ENCODE measurements at regions not wholly inside any gene's neighbourhood (a gene's known extent, or its start where the extent isn't known, plus 50 kb on each side); places are given as distances from the start of the nearest gene placed in this dataset.

DNA sequence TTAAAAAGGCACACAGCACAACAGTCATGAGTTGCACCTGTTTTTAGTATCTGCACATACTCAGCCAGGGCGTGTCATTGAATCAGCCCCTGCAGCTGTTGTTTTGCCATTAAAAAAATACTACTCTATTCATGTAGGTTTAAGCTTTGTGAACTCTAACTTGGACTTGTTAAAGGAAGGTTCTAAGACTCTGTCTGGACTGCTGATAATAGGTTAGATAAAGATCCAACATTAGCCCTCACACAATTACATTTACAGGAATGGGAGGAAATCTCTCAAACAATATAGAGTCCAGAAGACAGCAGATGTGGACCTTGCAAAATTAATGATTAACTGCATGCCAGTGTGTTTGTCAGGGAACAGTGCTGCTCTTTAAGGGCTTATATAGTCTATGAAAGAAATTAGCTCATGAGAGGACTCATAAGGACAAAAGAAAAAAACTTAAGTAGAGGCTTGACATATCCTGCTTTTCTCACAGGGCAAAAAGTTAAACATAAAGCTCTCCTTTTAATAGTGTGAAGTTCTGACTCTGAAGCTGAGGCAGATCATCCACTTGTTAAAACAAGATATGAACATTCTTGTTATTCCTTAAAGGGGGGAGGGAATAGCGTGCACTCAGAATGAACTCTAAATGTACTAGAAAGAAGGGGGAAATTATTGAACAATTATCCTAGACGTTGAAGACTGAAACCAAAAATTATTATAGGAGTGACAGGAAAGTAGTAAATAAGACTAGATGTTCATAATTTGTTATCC, 243.6 kb downstream of the NDFIP2 start:
- Mint-ChIP-seq H3K36me3 (no peaks in the 10 kb centered on the region), H3K27ac (no peak overlapping the region), H3K27me3 (no peaks in the 10 kb centered on the region), H3K4me1 (no peaks in the 10 kb centered on the region), H3K9me3 (no peaks in the 10 kb centered on the region), H3K4me3 (no peak overlapping the region)
- CTCF ChIA-PET: no interaction called here
- no peak for DNase-seq

DNA sequence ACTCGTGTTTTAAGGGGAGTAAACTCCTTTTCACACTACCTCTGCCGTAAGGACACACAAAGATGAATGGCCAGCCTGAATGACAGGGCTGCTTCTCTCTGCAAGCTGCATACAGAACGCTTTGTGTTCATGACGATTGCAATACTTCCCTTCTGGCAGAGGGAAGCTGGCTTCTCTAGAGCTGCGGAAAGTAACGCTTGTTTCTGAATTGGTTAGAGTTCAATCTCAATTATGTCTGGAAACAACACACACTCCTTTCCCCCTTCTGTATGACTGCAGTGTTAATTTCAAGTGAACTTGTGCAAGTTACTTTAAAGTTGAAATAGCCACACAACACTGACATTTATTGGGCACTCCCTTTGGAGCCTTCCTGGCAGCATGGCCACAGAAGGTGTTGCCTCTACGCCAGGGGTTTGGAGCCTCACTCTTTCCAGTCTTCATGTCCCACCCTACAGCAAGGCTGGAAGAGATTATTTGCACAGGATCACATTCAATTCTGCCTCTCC, 242.6 kb downstream of the NDFIP2 start:
- no peak overlapping the region for H3K4me3 Mint-ChIP-seq
- no peaks in the 10 kb centered on the region for H3K36me3 Mint-ChIP-seq
- CTCF ChIA-PET: no interaction called here
- H3K27ac Mint-ChIP-seq: no peak overlapping the region
- no peaks in the 10 kb centered on the region for H3K4me1 Mint-ChIP-seq
- no peaks in the 10 kb centered on the region for H3K9me3 Mint-ChIP-seq
- H3K27me3 Mint-ChIP-seq: no peaks in the 10 kb centered on the region
- DNase-seq: no peak

DNA sequence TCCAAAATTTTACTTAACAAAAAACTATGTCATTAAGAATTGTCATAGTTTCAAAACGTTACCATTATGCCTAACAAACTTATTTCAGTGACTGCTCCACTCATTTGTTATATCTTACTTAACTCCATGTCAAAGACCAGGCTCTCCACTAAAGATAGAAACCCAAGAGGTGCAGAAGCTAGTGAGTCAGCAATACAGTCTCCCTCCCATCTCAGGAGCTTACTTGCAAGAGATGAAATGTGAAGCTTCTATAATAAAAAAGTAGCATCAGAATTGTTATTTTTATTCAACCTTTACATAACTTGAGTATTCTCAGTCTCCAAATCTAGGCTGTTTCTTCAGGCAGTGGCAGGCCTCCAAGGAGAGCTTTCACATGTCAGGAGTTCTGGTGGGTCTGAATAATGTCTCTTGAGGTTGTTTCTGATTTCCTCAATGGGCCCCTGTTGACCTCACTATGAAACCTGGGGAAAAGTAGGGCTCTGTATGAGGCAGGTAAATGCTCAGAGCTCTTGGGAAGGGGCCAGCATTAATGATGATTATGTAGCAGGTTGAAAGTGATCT, 242.0 kb downstream of the NDFIP2 start:
- no peaks in the 10 kb centered on the region for H3K36me3 Mint-ChIP-seq

DNA sequence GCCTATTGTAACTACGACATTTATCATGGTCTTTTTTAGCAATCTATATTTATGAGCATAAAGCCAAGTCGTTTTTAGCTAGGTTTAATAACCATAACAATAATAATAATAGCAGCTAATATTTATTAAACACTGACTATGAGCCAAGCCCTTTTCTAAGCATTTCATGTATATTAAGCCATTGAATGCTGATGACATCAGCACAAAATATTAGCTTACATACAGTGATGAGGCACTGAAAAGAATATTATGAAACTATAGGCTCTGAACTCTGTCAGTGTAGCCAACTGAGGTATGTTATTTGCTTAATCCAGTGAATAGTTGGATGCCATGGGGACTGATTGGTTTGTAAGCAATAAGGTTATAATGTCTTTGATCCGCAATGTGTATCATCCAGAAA, 235.2 kb downstream of the NDFIP2 start:
- H3K4me1 Mint-ChIP-seq: no peaks in the 10 kb centered on the region
- no peaks in the 10 kb centered on the region for H3K9me3 Mint-ChIP-seq
- DNase-seq: no peak
- H3K4me3 Mint-ChIP-seq: no peak overlapping the region
- H3K27ac Mint-ChIP-seq: no peak overlapping the region
- H3K27me3 Mint-ChIP-seq: no peaks in the 10 kb centered on the region
- CTCF ChIA-PET: no interaction called here
- H3K36me3 Mint-ChIP-seq: no peaks in the 10 kb centered on the region

More for the DNA sequence above, 242.0 kb downstream of the NDFIP2 start:
- no peaks in the 10 kb centered on the region for H3K4me1 Mint-ChIP-seq
- H3K27ac Mint-ChIP-seq: no peak overlapping the region
- no peaks in the 10 kb centered on the region for H3K9me3 Mint-ChIP-seq
- CTCF ChIA-PET: no interaction called here
- no peaks in the 10 kb centered on the region for H3K27me3 Mint-ChIP-seq
- DNase-seq: no peak
- no peak overlapping the region for H3K4me3 Mint-ChIP-seq

DNA sequence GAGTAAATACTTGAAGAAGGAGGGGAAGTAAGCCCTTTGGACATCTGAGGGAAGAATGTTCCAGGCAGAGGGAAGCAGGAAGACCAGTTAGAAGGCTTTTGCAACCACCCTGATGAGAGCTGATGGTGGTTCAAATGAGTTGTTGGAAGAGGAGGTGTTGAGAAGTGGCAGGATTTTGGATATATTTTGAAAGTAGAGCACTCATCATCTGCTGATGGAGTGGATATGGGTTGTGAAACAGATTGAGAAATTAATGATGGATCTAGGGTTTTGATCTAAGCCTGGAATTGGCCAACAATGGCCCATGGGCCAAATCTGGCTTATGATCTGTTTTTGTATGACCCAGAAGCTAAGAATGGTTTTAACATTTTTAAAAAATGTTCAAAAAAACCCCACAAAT, 230.7 kb downstream of the NDFIP2 start:
- Mint-ChIP-seq H3K4me1 (no peaks in the 10 kb centered on the region), H3K36me3 (no peaks in the 10 kb centered on the region), H3K27me3 (no peaks in the 10 kb centered on the region), H3K4me3 (no peak overlapping the region), H3K9me3 (no peaks in the 10 kb centered on the region), H3K27ac (no peak overlapping the region)
- CTCF ChIA-PET: no interaction called here
- DNase-seq: no peak

DNA sequence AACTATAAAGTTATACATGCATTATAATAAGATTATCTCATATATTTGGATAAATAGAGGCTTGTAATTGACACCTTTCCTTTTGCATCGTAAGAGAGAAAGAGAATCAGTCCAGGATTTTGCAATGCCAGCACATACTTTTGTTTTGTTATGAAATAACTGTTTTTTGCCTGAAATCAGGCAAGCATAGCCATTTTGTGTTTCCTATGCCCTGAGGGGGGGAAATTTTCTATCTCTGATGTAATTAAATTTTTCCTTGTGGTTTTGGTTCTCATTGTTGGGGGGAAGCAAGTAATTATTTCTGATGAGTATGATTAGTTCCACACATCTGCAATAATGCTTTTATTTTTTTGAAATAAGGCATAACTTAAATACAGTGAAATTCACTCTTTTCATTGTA, 229.4 kb downstream of the NDFIP2 start:
- DNase-seq: no peak
- no peak overlapping the region for H3K4me3 Mint-ChIP-seq
- H3K9me3 Mint-ChIP-seq: no peaks in the 10 kb centered on the region
- no peaks in the 10 kb centered on the region for H3K4me1 Mint-ChIP-seq
- no peaks in the 10 kb centered on the region for H3K27me3 Mint-ChIP-seq
- H3K27ac Mint-ChIP-seq: no peak overlapping the region
- CTCF ChIA-PET: no interaction called here
- H3K36me3 Mint-ChIP-seq: no peaks in the 10 kb centered on the region

DNA sequence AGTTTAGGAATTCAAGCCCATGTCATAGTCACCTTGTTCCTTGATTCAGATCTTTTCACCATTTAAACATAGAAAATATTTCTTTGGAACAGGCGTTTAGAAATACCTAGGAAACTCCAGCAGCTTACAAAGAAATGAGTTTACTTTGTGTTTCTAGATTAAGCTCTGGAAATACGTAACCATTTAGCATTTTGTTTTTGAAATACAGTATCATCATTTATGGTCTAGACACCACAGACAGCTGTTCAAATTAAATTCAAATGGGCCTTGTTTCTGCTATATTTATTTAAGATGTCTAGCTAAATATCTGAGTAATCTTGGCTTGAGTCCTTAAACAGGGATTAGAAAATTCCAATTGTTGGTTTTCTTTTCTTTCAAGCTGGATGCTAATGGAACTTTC, 228.5 kb downstream of the NDFIP2 start:
- H3K27me3 Mint-ChIP-seq: no peaks in the 10 kb centered on the region
- no peaks in the 10 kb centered on the region for H3K9me3 Mint-ChIP-seq
- H3K27ac Mint-ChIP-seq: no peak overlapping the region
- DNase-seq: no peak
- H3K4me1 Mint-ChIP-seq: no peaks in the 10 kb centered on the region
- H3K4me3 Mint-ChIP-seq: no peak overlapping the region
- CTCF ChIA-PET: no interaction called here
- H3K36me3 Mint-ChIP-seq: no peaks in the 10 kb centered on the region

DNA sequence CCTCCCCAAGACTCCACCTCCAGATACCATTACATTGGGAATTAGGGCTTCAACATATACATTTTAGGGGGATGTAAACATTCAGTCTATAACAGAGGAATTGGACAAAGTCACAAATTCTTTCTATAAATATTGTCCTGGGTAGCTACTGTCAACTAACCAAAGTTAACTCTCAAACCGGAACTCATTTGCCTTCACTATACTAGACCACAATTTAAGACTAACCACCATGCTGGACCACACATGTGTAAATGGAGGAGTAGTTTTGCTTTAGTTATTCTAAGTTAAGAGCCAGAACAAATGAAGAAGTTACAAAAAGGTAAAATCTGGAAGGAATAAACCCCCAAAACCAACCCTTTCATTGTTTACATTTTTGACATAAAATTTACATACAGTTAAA, 222.8 kb downstream of the NDFIP2 start:
- Mint-ChIP-seq H3K36me3 (no peaks in the 10 kb centered on the region), H3K27ac (no peak overlapping the region), H3K27me3 (no peaks in the 10 kb centered on the region), H3K4me3 (no peak overlapping the region), H3K4me1 (no peaks in the 10 kb centered on the region), H3K9me3 (no peaks in the 10 kb centered on the region)
- no peak for DNase-seq
- CTCF ChIA-PET: no interaction called here

DNA sequence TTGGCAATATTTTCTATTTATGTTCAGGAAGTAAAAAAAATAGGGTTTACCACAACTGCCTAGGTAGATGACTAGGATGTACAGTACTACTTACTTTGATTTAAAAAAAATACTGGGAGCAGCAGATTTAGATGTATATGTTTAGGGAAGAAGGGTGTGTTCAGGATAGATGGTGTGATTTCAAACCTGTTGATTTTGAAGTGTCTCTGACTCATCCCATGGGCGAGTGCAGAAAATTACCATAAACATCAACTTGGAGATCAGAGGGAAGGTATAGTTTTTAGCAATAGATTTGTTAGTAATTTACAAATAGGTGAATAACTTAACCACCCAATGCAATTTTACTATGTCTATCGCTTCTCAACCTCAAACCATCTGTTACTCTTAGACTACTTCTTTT, 214.8 kb downstream of the NDFIP2 start:
- Mint-ChIP-seq H3K36me3 (no peaks in the 10 kb centered on the region), H3K27me3 (no peaks in the 10 kb centered on the region), H3K27ac (no peak overlapping the region), H3K4me1 (no peaks in the 10 kb centered on the region), H3K9me3 (no peaks in the 10 kb centered on the region), H3K4me3 (no peak overlapping the region)
- CTCF ChIA-PET: no interaction called here
- no peak for DNase-seq

DNA sequence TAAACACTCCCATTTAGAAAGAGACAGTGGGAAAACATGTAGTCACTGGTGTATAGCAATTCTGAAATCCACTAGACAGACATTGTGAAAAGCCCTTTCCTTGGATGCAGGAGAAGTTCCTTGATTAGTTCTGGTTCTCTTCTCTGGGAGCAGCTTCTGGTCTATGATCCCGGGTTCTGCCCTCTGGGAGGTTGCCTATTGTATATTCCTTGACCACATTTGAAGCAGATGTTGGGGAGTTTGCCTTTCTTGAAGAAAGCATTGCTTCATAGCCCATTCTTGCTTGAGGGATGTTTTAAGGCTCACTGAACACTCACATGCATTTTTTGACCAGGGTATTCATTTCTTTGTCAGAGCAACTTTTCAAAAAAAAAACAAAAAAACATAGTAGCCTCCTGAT, 211.9 kb downstream of the NDFIP2 start:
- Mint-ChIP-seq H3K27ac (no peak overlapping the region), H3K36me3 (no peaks in the 10 kb centered on the region), H3K4me1 (no peaks in the 10 kb centered on the region), H3K9me3 (no peaks in the 10 kb centered on the region), H3K4me3 (no peak overlapping the region), H3K27me3 (no peaks in the 10 kb centered on the region)
- no peak for DNase-seq
- CTCF ChIA-PET: interaction anchor here (1.8 kb wide), 1 partner anchor 14 kb away, joined by 6 read pairs; no protein-coding TSS in a partner anchor

DNA sequence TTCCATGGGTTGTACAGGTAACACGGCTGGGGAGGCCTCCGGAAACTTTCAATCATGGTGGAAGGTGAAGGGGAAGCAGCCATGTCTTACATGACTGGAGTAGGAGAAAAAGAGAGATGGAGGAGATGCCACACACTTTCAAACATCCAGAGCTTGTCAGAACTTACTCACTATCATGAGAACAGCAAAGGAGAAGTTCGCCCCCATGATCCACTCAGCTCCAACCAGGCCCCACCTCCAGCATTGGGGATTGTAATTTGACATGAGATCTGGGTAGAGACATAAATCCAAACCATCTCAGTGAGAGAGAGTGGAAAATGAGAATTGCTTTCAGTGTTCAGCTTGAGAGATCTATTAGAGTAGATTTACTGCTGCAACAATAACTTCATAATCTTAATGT, 210.9 kb downstream of the NDFIP2 start:
- CTCF ChIA-PET: interaction anchor here (1.8 kb wide), 1 partner anchor 13 kb away, joined by 6 read pairs; no protein-coding TSS in a partner anchor
- DNase-seq: no peak
- Mint-ChIP-seq H3K27ac (no peak overlapping the region), H3K36me3 (no peaks in the 10 kb centered on the region), H3K9me3 (no peaks in the 10 kb centered on the region), H3K4me3 (no peak overlapping the region), H3K4me1 (no peaks in the 10 kb centered on the region), H3K27me3 (no peaks in the 10 kb centered on the region)

DNA sequence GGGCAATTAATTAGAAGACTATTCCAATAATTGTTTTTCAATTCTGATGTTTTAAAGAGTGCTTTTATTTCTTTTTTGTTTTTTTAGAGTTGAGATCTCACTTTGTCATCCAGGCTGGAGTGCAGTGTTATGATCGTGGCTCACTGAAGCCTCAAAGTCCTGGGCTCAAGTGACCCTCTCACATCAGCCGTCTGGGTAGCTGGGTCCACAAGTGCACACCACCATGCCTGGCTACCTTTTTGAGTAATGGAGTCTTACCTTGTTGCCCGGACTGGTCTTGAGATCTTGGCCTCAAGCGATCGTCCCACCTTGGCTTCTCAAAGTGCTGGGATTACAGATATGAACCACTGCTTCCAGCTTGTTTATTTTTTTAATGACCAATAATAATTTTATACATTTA, 207.8 kb downstream of the NDFIP2 start:
- Mint-ChIP-seq H3K4me3 (no peak overlapping the region), H3K27ac (no peak overlapping the region), H3K4me1 (no peaks in the 10 kb centered on the region), H3K9me3 (no peaks in the 10 kb centered on the region), H3K27me3 (no peaks in the 10 kb centered on the region), H3K36me3 (no peaks in the 10 kb centered on the region)
- DNase-seq: no peak
- CTCF ChIA-PET: interaction anchor here (2.4 kb wide), 1 partner anchor 9 kb away, joined by 9 read pairs; no protein-coding TSS in a partner anchor

DNA sequence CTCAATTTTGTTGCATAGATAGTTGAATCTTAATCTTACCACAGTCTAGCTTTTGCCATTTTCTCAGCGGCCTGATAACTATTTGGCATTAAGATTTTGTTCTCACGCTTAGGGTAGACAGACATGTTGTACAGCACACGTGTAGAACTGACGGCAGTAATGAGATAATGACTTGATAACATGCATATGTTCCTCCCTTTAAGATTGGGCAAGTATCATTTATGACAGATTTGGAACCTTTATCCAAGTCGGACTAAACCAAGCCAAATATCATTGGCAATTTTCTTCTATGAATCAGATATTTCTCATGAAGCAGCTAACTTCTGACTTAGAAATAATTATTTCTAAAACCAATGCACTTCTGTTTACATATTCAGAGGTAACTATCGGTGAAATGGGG, 205.5 kb downstream of the NDFIP2 start:
- CTCF ChIA-PET: no interaction called here
- H3K27ac Mint-ChIP-seq: no peak overlapping the region
- no peaks in the 10 kb centered on the region for H3K36me3 Mint-ChIP-seq
- no peak for DNase-seq
- H3K4me3 Mint-ChIP-seq: no peak overlapping the region
- H3K9me3 Mint-ChIP-seq: no peaks in the 10 kb centered on the region
- H3K27me3 Mint-ChIP-seq: no peaks in the 10 kb centered on the region
- H3K4me1 Mint-ChIP-seq: no peaks in the 10 kb centered on the region

DNA sequence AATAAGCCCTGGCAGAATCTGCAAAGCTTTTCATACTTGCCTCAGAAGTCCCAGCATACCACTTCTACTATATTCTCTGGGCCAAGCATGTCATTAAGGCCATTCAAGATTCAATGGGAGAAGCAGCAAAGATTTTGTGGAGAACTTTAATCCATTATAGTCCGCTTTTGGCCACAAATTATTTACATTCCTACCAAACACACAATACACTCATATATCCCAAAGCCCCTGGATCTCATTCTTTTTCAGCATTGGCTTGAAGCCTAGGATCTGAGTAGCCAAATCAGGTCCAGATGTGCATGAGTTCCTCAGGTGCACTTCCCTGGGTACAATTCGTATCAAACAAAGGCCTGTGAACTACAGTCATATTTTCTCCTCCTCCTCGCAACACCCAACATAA, 203.4 kb downstream of the NDFIP2 start:
- H3K4me3 Mint-ChIP-seq: no peak overlapping the region
- no peaks in the 10 kb centered on the region for H3K4me1 Mint-ChIP-seq
- no peak overlapping the region for H3K27ac Mint-ChIP-seq
- H3K36me3 Mint-ChIP-seq: no peaks in the 10 kb centered on the region
- DNase-seq: no peak
- CTCF ChIA-PET: no interaction called here
- H3K27me3 Mint-ChIP-seq: no peaks in the 10 kb centered on the region
- no peaks in the 10 kb centered on the region for H3K9me3 Mint-ChIP-seq

DNA sequence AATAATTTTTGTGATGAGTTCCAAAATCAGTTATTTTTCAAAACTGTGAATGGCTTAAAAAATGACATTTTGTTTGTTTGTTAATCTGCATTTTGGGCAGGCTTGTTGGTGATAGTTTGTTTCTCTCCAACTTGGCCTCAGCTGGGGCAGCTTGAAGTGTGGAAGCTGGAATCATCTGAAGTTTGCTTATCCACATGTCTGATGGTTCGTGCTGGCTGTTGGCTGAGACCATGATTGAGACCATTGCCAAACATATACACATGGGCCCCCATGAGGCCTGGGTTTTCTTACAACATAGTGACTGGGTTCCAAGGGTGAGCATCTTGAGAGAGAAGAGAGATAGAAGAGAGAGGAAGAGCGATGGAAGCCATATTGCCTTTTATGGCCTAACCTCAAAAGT, 201.2 kb downstream of the NDFIP2 start:
- DNase-seq: no peak
- no peaks in the 10 kb centered on the region for H3K36me3 Mint-ChIP-seq
- no peak overlapping the region for H3K4me3 Mint-ChIP-seq
- H3K9me3 Mint-ChIP-seq: no peaks in the 10 kb centered on the region
- no peaks in the 10 kb centered on the region for H3K4me1 Mint-ChIP-seq
- CTCF ChIA-PET: no interaction called here
- no peaks in the 10 kb centered on the region for H3K27me3 Mint-ChIP-seq
- H3K27ac Mint-ChIP-seq: no peak overlapping the region

All from activated naive CD4-positive, alpha-beta T cell treated with anti-CD3 and anti-CD28 coated beads, Interleukin-2, amount 10 ng/mL, durations not matched to agents 7 days and 5 days (primary cell).